HEK293T (cell line): ENCODE measurements at regions not wholly inside any gene's neighbourhood (a gene's known extent, or its start where the extent isn't known, plus 50 kb on each side); places are given as distances from the start of the nearest gene placed in this dataset.

Experiments used
- CTCF ChIA-PET: fragments of 350-600 bp; formaldehyde crosslinking; extraction: SDS; loops from one replicate; lab custom pipeline; 2021; ENCODE audit warnings: antibody characterized with exemption, inconsistent platforms; lab: Yijun Ruan, JAX
- POLR2A ChIA-PET: fragments of 350-600 bp; formaldehyde crosslinking; extraction: SDS; loops from one replicate; lab custom pipeline; 2020; ENCODE audit warnings: antibody characterized with exemption, inconsistent platforms; lab: Yijun Ruan, JAX
- DNase-seq: peaks from one replicate; pipeline ENCODE4 v3.0.0; 2012; ENCODE audit warnings: mixed read lengths; ENCODE audit errors: extremely low spot score
- ARNT ChIP-seq: fragments of 450-650 bp; IDR thresholded peaks from 2 replicates; pipeline ENCODE4 v1.6.1; 2017; ENCODE audit warnings: mild to moderate bottlenecking
- BHLHE40 ChIP-seq: fragments of 450-650 bp; IDR thresholded peaks from 2 replicates; pipeline ENCODE4 v1.6.1; 2016; ENCODE audit warnings: mild to moderate bottlenecking, moderate library complexity, borderline replicate concordance
- CTBP1 ChIP-seq: fragments of 450-650 bp; IDR thresholded peaks from 2 replicates; pipeline ENCODE4 v1.6.1; 2016; ENCODE audit warnings: borderline replicate concordance
- ELF4 ChIP-seq: fragments of 450-650 bp; IDR thresholded peaks from 2 replicates; pipeline ENCODE4 v1.6.1; 2017; ENCODE audit warnings: antibody characterized with exemption
- FOXA1 ChIP-seq: fragments of 450-650 bp; IDR thresholded peaks from 2 replicates; pipeline ENCODE4 v1.6.1; 2016; ENCODE audit warnings: mild to moderate bottlenecking
- FOXK2 ChIP-seq: fragments of 450-650 bp; IDR thresholded peaks from 2 replicates; pipeline ENCODE4 v1.6.1; 2016; ENCODE audit warnings: mild to moderate bottlenecking
- FOXM1 ChIP-seq: fragments of 450-650 bp; IDR thresholded peaks from 2 replicates; pipeline ENCODE4 v1.6.1; 2017; ENCODE audit warnings: mild to moderate bottlenecking, borderline replicate concordance
- HDGF ChIP-seq: fragments of 450-650 bp; IDR thresholded peaks from 2 replicates; pipeline ENCODE4 v1.6.1; 2017; ENCODE audit warnings: antibody characterized with exemption, borderline replicate concordance
- L3MBTL2 ChIP-seq: fragments of 450-650 bp; conservative IDR thresholded peaks from 2 replicates; pipeline ENCODE4 v1.6.1; 2016; ENCODE audit warnings: mild to moderate bottlenecking
- LEF1 ChIP-seq: fragments of 450-650 bp; IDR thresholded peaks from 2 replicates; pipeline ENCODE4 v1.6.1; 2017; ENCODE audit warnings: mild to moderate bottlenecking, borderline replicate concordance
- NFRKB ChIP-seq: fragments of 450-650 bp; IDR thresholded peaks from 2 replicates; pipeline ENCODE4 v1.6.1; 2016; ENCODE audit warnings: mild to moderate bottlenecking, moderate library complexity
- SP1 ChIP-seq: fragments of 450-650 bp; IDR thresholded peaks from 2 replicates; pipeline ENCODE4 v1.6.1; 2017
- SUZ12 ChIP-seq: fragments of 450-650 bp; IDR thresholded peaks from 2 replicates; pipeline ENCODE4 v1.6.1; 2016; ENCODE audit warnings: mild to moderate bottlenecking
- TARDBP ChIP-seq: fragments of 450-650 bp; IDR thresholded peaks from 2 replicates; pipeline ENCODE4 v1.6.1; 2016
- ZNF384 ChIP-seq: fragments of 450-650 bp; IDR thresholded peaks from 2 replicates; pipeline ENCODE4 v1.6.1; 2016
- TF ChIP-seq, protein P1 (sequence below): fragments of 450-650 bp; IDR thresholded peaks from 2 replicates; pipeline ENCODE4 v1.6.1; 2016

DNA sequence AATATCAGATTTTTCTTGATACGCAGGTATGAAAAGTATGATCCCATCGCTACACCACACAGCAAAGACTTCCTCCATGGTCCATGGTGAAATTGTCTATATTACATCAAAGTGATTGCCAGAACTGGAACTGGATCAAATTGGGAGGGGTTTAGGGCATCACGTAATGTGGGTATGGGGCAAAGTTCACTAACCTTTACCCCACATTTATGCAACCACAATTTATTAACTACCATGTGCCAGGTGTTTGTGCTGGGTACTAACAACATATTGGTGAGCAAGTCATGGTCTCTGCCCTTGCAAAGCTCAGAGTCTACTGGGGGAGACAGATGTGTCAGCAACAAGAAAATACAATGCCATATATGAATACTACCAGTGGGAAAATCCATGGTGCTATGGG, 258.9 kb downstream of the SUDS3 start:
- DNase-seq = no peak
- TF ChIP-seq FOXM1 (no peak), SP1 (no peak), ELF4 (no peak), ARNT (no peak), CTBP1 (no peak)
- POLR2A ChIA-PET = no interaction called here
- CTCF ChIA-PET = no interaction called here

DNA sequence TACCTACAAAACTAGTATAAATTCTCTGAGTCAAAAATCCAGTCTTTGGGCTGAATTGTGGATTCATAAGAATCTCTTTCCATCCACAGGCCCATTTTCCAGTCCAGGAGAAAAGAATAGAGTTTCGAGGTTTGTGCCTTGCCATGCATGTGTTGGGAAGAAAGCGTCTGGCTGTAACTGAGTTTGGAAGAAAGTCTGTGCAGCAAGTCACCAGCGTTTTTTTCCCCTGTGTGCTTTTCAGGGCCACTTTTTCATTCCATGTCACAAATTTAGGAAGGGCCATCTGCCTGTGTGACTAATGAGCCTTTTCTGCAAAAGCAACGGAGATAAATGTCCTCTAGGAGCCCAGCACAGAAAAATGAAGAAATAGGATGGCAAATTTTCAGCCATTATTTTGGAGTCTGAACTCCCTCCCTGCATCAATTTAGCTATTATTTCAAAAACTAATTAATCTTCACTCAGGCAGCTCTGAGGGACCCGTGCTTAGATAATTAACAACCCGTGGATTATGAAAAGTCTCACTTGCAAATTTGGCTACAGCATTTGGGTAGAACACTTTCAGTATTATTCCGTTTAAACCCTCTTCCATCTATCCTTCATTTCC, 261.5 kb downstream of the SUDS3 start:
- no peak for DNase-seq
- TF ChIP-seq LEF1 = no peak
- TF ChIP-seq BHLHE40 = no peak
- no peak for TF ChIP-seq SP1
- no peak for TF ChIP-seq CTBP1
- CTCF ChIA-PET = no interaction called here
- POLR2A ChIA-PET = no interaction called here

DNA sequence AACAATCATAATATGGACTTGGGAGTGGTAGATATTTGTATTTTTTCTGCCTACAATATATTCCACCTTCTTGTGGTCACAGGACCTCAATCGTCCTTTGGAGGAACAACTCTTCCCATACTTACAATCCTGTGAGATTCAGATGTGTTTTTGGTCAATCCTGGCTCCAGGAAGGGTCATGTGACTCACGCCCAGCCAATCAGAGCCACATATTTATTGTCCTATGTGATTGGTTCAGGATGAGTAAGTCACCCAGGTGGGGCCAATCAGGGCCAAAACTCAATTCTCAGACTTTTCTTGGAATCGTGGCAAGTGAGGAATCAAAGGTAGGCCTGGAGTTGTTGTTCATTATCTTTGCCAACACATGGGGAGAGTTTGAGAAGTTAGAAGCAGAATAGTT, 264.9 kb downstream of the SUDS3 start:
- POLR2A ChIA-PET = no interaction called here
- CTCF ChIA-PET = no interaction called here
- TF ChIP-seq ARNT (no peak), BHLHE40 (no peak), TARDBP (no peak), FOXK2 (no peak), LEF1 (no peak), FOXA1 (no peak), FOXM1 (no peak), L3MBTL2 (no peak), NFRKB (no peak), CTBP1 (no peak), ELF4 (no peak), ZNF384 (no peak), SP1 (no peak), HDGF (no peak), SUZ12 (no peak)
- TF ChIP-seq, protein P1, sequence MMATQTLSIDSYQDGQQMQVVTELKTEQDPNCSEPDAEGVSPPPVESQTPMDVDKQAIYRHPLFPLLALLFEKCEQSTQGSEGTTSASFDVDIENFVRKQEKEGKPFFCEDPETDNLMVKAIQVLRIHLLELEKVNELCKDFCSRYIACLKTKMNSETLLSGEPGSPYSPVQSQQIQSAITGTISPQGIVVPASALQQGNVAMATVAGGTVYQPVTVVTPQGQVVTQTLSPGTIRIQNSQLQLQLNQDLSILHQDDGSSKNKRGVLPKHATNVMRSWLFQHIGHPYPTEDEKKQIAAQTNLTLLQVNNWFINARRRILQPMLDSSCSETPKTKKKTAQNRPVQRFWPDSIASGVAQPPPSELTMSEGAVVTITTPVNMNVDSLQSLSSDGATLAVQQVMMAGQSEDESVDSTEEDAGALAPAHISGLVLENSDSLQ = no peak

DNA sequence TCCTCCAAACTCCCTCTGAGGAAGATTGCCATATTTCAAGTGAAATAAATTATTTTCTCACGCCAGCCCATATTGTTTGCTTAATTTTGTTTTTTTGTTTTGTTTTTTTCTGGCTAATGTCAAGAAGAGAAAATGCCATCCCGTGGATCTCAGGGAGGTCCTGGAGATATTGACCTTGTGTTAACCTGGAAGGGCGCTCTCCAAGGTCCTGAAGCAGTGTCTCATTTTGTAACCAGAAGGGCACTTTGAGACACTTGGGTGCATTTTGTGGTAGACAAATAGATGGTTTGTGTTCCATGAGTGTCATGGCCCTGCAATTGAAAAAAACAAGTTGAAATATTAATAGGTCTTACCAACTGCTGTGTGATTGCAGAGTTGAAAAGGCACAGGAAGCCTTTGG, 268.9 kb downstream of the SUDS3 start:
- TF ChIP-seq ZNF384 = no peak
- ChIA-PET CTCF (no interaction called here), POLR2A (no interaction called here)
- DNase-seq = peak; percentile 10

More for the DNA sequence above, 264.9 kb downstream of the SUDS3 start:
- no peak for DNase-seq

DNA sequence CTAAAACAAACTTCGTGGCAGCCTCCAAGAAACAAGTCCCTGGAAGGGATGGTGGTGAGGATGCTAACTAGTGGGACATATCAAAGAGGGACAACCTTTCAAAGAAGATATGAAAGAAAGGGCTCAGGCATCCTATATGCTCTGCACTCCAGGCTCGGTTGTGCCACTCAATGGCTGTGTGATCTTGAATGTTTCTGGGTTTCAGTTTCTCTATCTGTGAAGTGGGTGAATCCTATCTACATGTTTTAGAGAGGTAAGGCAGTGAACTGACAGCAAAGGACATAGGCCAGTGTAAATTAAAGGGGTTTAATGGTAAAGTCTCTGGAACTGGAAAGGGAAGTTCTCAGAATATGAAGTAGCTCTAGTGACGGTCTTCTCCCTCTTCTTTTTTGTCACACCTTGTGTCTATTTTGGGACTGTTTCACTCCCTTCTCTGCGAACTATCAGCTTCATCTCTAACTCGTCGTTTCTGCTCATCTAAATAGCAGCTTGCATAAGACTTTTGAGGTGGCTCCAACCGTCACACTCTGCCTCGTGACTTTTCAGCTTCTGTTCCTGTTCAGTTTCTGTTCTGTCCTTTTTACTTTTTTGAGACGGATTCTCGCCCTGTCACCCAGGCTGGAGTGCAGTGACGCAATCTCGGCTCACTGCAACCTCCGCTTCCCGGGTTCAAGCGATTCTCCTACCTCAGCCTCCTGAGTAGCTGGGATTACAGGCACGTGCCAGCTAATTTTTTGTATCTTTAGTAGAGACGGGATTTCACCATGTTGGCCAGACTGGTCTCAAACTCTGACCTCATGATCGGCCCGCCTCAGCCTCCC, 273.6 kb downstream of the SUDS3 start:
- ChIA-PET CTCF (interaction anchor here (0.7 kb wide), 1 partner anchor 204 kb away, joined by 3 read pairs; no protein-coding TSS in a partner anchor), POLR2A (no interaction called here)
- TF ChIP-seq LEF1 (no peak), L3MBTL2 (no peak)
- no peak for DNase-seq

DNA sequence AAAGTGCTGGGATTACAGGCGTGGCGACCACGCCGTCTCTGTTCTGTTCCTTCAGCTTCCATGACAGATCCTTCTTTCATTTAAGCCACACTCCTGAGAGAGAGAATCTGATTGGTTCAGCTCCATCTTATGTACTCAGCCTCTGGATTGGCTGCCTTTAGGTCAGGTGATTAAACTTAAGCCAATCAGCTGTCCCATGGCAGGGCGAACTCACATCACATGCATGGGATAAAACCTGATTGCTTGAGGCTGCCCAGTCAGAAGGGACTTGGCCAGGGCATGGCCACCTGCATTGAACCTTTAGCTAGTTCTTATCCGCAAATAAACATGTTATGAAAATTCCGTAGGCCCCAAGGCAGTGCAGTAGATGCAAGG, 274.2 kb downstream of the SUDS3 start:
- CTCF ChIA-PET = interaction anchor here (0.7 kb wide), 1 partner anchor 203 kb away, joined by 3 read pairs; no protein-coding TSS in a partner anchor
- DNase-seq = no peak
- no peak for TF ChIP-seq NFRKB
- TF ChIP-seq CTBP1 = no peak
- TF ChIP-seq, protein P1 = no peak
- TF ChIP-seq ELF4 = no peak
- TF ChIP-seq SP1 = no peak
- TF ChIP-seq ARNT = no peak
- POLR2A ChIA-PET = no interaction called here

DNA sequence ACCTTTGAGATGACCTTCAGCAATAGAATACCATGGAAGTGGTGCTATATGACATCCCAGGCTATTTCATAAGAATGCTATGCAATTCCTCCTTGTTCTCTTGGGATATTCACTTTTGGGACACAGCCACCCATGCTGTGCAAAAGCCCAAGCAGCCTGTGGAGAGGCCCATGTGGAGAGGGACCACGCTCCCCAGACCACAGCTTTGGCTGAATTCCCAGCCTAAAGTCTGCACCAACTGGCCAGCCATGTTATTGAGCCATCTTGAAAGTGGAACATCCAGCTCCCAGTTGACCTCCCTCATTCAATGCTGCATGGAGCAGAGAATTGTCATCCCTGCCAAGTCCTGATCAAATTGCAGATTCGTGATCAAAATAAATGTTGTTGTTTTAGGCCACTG, 275.1 kb downstream of the SUDS3 start:
- DNase-seq = no peak
- ChIA-PET CTCF (no interaction called here), POLR2A (no interaction called here)
- TF ChIP-seq L3MBTL2 (no peak), NFRKB (no peak), CTBP1 (no peak), TARDBP (no peak), FOXK2 (no peak), FOXM1 (no peak), ZNF384 (no peak), FOXA1 (no peak), SUZ12 (no peak), LEF1 (no peak), ARNT (no peak), SP1 (no peak), BHLHE40 (no peak), ELF4 (no peak), HDGF (no peak)
- TF ChIP-seq, protein P1 = no peak
